ENCODE measurements at regions not wholly inside any gene's neighbourhood (a gene's known extent, or its start where the extent isn't known, plus 50 kb on each side); places are given as distances from the start of the nearest gene placed in this dataset.

GRCh38 chr10:47107007-47107747 lies 192.8 kb upstream of the GDF10 start:
- no peak for DNase-seq

DNA sequence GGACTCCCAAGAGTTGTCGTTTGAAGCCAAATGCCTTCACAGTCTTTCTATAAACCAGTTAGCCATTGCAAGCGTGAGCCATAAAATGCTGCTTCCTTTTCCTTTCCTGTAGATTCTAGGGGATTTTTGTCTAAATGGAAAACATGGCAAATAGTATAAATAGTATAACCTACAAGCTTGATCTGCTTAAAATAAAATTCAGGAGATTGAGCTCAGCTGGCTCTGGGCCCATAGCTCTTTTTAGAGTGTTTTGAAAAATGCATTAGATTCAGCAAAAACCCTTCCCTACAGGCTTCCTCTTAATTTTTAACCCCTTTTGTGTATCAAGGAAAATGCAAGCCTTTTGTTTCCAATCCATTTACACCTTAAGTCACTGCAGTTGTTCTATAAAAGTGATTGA lies 190.1 kb upstream of the GDF10 start:
- DNase-seq = no peak

DNA sequence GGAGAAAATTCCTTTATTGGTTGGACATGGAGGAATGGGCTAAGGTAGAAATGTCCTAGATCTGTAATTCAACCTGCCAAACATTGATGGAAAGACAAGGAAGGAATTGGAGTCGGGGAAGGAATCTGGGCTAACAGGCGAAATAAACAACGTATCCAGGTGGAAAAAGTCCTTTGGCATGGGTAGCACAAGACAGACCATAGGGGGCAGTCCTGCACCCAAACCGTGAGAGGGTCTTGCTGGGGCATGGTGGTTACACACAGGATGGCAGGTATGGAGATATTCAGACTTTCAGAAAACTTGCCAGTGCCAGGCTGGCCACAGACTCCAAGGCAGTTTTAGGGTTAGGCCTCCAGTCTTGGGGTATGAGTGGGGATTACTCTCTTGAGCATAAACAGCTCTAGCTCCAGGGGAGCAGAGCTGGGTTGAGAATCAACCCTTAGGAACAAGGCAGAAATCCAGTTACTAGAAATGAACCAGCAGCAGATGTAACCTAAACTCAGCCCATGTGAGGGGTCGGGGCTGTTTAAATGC lies 188.6 kb upstream of the GDF10 start:
- no peak for DNase-seq

DNA sequence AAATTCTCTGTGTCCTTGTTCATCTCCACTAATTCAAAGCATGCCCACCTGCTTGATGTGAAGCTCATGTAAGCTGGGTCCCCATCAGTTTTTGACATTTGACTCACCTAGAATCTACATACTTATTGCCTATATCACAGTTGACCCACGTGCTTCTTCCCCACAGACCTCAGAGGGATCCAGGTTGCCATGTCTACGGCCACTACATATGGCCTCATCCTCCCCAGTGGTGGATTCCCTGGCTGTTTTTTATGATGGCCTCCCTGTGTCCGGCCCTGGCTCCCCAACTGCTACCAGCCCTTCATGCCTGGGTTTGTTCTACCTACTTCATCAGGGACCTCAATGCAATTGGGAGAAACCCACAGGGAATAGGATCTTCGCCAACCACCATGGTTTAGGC lies 187.4 kb upstream of the GDF10 start:
- no peak for DNase-seq

GRCh38 chr10:47113907-47114500 lies 186.0 kb upstream of the GDF10 start:
- no peak for DNase-seq

GRCh38 chr10:47114680-47115186 lies 185.3 kb upstream of the GDF10 start:
- no peak for DNase-seq

GRCh38 chr10:47115322-47115721 lies 184.7 kb upstream of the GDF10 start:
- no peak for DNase-seq

DNA sequence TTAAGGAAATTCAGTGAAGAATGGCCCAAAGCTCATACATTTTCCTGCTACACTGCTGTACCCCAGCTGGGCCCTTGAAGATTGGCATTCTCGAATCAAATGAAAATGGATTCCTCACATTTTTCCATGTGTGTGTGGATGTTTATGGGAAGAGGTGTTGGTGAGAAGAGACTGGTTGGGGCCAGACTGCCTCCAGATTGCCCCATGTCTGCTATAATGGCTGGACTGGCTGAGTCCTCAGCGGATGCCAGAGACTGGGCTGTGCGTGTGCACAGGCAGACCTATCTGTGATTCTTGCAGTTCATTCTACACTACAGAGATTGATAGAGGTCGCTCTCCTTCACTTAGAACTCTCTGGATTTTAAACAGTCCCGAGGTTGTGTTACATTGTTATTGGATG lies 183.6 kb upstream of the GDF10 start:
- no peak for DNase-seq

DNA sequence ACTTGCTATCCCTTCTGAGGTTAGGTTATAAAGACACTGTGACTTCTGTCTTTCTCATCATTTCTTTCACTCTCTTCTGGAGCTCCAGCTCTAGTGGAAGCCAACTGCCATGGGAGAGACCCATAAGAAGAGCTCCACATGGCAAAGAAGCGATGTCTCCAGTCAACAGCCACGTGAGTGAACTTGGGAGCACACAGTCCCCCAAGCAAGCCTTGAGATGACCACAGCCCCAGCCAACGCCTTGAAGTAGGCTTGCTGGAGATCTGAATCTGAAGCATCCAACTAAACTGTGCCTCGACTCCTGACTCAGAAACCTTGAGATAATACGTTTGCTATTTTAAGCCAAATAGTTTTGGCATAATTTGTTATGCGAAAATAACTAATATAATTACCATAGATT lies 181.7 kb upstream of the GDF10 start:
- no peak for DNase-seq

DNA sequence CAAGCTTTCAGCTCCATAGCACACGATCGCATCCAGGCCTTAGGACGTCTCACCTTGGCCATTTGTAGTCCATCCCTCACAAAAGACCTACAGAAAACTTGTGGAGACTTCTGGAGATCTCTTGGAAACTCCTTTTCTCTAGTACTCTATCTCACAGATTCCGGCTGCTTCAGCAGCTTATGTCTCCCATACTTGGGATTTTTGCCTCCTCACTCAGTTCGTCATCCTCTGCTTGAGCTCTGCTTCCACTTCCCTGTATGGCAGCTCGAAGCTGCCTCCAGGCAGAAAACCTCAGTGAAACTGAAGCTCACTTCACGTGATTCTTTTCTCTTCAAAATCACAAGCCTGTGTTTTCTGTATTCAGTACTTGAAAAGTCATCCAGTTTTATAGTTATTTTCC lies 178.7 kb upstream of the GDF10 start:
- no peak for DNase-seq

- no peak for DNase-seq
Measured at GRCh38 chr10:47123716-47124288, 176.2 kb upstream of the GDF10 start.

DNA sequence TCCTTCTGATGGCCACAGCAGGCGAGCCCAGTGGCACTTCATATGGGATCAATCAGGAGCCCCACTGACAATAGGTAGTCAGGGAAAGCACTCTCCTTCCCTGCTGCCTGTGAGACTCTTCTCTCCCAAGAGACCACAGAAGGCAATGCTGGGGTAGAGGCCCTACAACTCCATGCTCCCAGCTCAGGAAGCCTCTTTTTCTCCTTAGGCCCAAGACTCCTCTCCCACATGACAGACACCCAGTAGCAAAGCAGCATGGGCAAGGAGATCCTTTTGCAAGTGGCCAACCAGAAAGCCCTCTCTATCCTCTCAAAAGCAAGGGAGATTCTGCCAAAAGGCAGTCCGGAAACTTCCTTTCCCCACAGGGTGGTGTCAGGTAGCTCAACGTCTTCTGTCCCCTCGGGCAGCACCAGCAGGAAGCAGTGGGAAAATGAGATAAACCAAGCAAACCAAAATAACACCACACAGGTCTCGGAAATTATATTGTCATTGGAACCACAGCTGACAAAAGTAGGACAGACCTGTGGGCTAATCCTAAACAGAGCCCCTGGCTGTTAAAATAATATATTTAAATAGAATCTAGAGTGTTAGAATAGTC lies 172.7 kb upstream of the GDF10 start:
- no peak for DNase-seq

- no peak for DNase-seq
Measured at GRCh38 chr10:47130491-47130890, 169.5 kb upstream of the GDF10 start.

GRCh38 chr10:47133871-47134570 lies 166.0 kb upstream of the GDF10 start:
- DNase-seq = no peak

GRCh38 chr10:47136866-47137265 lies 163.1 kb upstream of the GDF10 start:
- DNase-seq = no peak

- no peak for DNase-seq
Measured at GRCh38 chr10:47137311-47137851, 162.6 kb upstream of the GDF10 start.

- no peak for DNase-seq
Measured at GRCh38 chr10:47139121-47139520, 160.9 kb upstream of the GDF10 start.

DNA sequence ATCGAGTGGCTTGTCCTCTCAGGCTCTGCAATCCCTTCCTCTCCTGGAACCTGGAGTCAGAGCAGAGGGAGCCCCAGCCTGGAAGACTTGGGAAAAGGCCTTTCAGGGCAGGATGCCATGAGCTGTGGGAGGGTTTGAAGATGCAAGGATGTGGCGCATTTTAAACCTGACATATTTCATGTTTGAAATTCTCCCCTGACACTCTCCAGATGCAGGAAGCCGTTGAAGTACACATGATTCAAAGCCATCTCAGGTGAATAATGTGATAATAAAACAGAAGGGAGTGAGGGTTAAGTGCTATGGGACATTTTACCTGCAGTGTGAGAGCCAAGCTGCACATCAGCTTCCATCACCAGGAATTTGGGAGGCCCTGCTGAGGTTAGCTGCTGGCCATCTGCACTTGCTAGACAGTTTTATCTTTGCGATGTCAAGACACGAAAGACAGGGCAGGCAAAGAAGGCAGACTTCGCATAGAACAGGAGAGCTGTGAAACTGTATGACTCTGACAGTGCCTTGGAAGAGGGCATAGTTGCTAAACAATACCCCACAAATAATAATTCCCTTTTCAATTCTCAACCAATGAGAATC lies 159.1 kb upstream of the GDF10 start:
- no peak for DNase-seq

DNA sequence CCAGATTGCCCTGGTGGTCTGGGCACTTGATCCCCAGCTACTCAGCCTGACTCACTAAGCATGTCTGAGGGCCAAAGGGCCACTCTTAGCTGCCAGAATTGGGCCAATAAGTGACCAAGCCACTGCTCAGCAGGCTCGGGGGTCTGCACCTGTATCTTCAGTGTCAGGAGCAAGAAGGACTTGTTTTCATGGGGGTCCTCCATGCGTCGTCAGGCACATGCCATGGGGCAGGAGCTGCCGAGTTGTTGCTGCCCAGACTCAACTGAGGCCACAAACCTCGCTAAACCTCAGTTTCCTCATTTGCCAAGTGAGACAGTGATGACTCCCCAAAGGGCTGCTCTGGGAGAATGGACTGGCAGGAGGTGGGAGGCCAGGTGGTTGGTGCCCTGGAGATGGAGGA lies 158.6 kb upstream of the GDF10 start:
- DNase-seq = no peak

- no peak for DNase-seq
Measured at GRCh38 chr10:47143072-47143471, 156.9 kb upstream of the GDF10 start.

DNA sequence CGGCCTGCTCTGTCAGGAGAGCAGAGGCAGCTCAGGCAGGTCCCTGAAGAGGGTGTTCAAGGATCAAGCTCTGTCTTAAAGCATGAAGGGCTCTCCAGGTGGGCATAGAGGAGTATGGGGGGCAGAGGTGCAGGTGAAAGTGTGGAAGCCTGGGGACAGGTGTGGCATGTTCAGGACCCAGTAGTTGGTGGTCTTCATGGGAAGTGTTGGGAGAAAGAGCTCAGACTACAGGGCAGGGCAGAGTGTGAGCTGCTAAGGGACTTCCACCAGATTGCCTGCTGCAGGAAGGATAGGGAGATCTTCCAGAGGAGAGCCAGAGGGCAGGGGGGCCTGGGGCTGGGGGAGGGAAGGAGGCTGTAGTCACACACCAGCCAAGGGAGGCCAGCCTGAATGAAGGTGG lies 156.5 kb upstream of the GDF10 start:
- DNase-seq = no peak

- no peak for DNase-seq
Measured at GRCh38 chr10:47144525-47144924, 155.5 kb upstream of the GDF10 start.

All from stimulated activated CD4-positive, alpha-beta T cell treated with anti-CD3 and anti-CD28 coated beads, Interleukin-1b, Interleukin-23, amount 100 ng/mL, for 48 hours (primary cell).